DND-41 (cell line): ENCODE measurements at regions not wholly inside any gene's neighbourhood (a gene's known extent, or its start where the extent isn't known, plus 50 kb on each side); places are given as distances from the start of the nearest gene placed in this dataset.

Source experiments
- ATAC-seq: fragments of 200-7000 bp; cut with Tn5 transposase; 3 replicates; pipeline ENCODE4 v1.9.1; 2021; ENCODE audit warnings: low read depth; ENCODE audit not compliant: insufficient read depth
- DNase-seq: peaks from one replicate; pipeline ENCODE4 v3.0.0-alpha.2; 2020
- H2AFZ ChIP-seq: 2 replicates; pipeline ENCODE4 v1.6.0; 2012; ENCODE audit warnings: low read depth, low read length
- H3K27ac ChIP-seq: 2 replicates; pipeline ENCODE4 v1.5.1; 2012; ENCODE audit warnings: low read length, inconsistent platforms
- H3K27me3 ChIP-seq: fragments of 200-600 bp; sonication (generic); 2 replicates; pipeline ENCODE4 v1.6.0; 2012; ENCODE audit warnings: low read length, mild to moderate bottlenecking, inconsistent platforms; ENCODE audit not compliant: insufficient read depth, poor library complexity
- H3K36me3 ChIP-seq: 2 replicates; pipeline ENCODE4 v1.5.1; 2012; ENCODE audit warnings: low read length, inconsistent platforms; ENCODE audit not compliant: insufficient read depth
- H3K4me1 ChIP-seq: 2 replicates; pipeline ENCODE4 v1.5.1; 2012; ENCODE audit warnings: mild to moderate bottlenecking, low read length; ENCODE audit not compliant: insufficient read depth
- H3K4me2 ChIP-seq: 2 replicates; pipeline ENCODE4 v1.6.0; 2012; ENCODE audit warnings: mild to moderate bottlenecking, moderate library complexity, low read length, inconsistent platforms; ENCODE audit not compliant: insufficient read depth
- H3K4me3 ChIP-seq, 2 experiments: fragments of 200-600 bp in 1 of 2; shearing (Covaris generic) in 1 of 2; 2 replicates each; pipeline ENCODE4 v1.5.1; 2012 to 2016; ENCODE audit warnings: inconsistent platforms in 2 of 2, low read length in 2 of 2, mild to moderate bottlenecking in 2 of 2, low read depth in 1 of 2, moderate library complexity in 1 of 2
- H3K79me2 ChIP-seq: 2 replicates; pipeline ENCODE4 v1.6.0; 2012; ENCODE audit warnings: low read length, inconsistent platforms; ENCODE audit not compliant: insufficient read depth
- H3K9ac ChIP-seq: 2 replicates; pipeline ENCODE4 v1.6.0; 2012; ENCODE audit warnings: low read depth, mild to moderate bottlenecking, inconsistent platforms, low read length, moderate library complexity
- H3K9me3 ChIP-seq: 2 replicates; pipeline ENCODE4 v1.5.1; 2012; ENCODE audit warnings: low read length, moderate library complexity, mild to moderate bottlenecking, inconsistent platforms; ENCODE audit not compliant: insufficient read depth, severe bottlenecking
- H4K20me1 ChIP-seq: 2 replicates; pipeline ENCODE4 v1.6.0; 2012; ENCODE audit warnings: low read length; ENCODE audit not compliant: insufficient read depth
- EZH2 ChIP-seq: IDR thresholded peaks from 3 replicates; pipeline ENCODE4 v1.6.1; 2012; ENCODE audit warnings: borderline replicate concordance, low read depth, mild to moderate bottlenecking, moderate library complexity, low read length, inconsistent platforms; ENCODE audit not compliant: severe bottlenecking
- TF ChIP-seq, protein P1 (sequence below): IDR thresholded peaks from 2 replicates; pipeline ENCODE4 v1.5.1; 2012; ENCODE audit warnings: borderline replicate concordance, low read length, moderate library complexity, mild to moderate bottlenecking; ENCODE audit not compliant: poor library complexity, severe bottlenecking; ENCODE audit errors: extremely low read depth

DNA sequence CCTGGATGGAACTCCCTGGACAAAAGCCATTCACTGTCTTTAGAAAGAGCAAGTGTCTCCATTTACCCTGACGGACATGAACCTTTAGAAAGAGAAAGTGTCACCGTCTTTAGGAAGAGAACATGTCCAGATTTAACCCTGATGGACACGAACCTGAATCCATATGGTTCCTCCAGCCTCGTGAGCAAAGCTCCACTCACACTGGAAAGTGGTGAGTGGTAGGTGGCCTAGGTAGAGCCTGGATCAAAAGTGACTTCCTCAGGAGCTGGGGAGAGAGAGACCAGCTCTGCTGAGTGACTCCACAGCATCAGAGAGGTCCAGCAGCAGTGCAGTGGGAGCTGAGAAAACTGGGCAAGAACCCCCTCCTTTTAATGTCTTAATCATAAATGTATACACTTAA lies 59.8 kb upstream of the IRS2 start:
- no peaks in the 10 kb centered on the region for H3K36me3 ChIP-seq
- DNase-seq (no peak), ATAC-seq (no peak)
- no peak overlapping the region for H3K4me2 ChIP-seq
- H3K27ac ChIP-seq = no peak overlapping the region
- no peak overlapping the region for H2AFZ ChIP-seq
- peaks cover 9% of the 10 kb centered on the region for H3K4me1 ChIP-seq
- H3K9me3 ChIP-seq = no peaks in the 10 kb centered on the region
- no peak overlapping the region for H3K4me3 ChIP-seq
- H3K79me2 ChIP-seq = no peaks in the 10 kb centered on the region
- H3K27me3 ChIP-seq = no peaks in the 10 kb centered on the region
- H4K20me1 ChIP-seq = no peaks in the 10 kb centered on the region
- H3K9ac ChIP-seq = no peak overlapping the region
- TF ChIP-seq EZH2 = no peak

- Histone ChIP-seq H3K27me3 (no peaks in the 10 kb centered on the region), H3K4me2 (no peak overlapping the region), H3K9me3 (no peaks in the 10 kb centered on the region), H3K36me3 (no peaks in the 10 kb centered on the region), H2AFZ (no peak overlapping the region), H3K79me2 (no peaks in the 10 kb centered on the region), H3K27ac (no peak overlapping the region), H4K20me1 (no peaks in the 10 kb centered on the region), H3K4me3 (no peak overlapping the region), H3K9ac (no peak overlapping the region), H3K4me1 (peaks cover 19% of the 10 kb centered on the region)
- TF ChIP-seq EZH2 = no peak
- TF ChIP-seq, protein P1, sequence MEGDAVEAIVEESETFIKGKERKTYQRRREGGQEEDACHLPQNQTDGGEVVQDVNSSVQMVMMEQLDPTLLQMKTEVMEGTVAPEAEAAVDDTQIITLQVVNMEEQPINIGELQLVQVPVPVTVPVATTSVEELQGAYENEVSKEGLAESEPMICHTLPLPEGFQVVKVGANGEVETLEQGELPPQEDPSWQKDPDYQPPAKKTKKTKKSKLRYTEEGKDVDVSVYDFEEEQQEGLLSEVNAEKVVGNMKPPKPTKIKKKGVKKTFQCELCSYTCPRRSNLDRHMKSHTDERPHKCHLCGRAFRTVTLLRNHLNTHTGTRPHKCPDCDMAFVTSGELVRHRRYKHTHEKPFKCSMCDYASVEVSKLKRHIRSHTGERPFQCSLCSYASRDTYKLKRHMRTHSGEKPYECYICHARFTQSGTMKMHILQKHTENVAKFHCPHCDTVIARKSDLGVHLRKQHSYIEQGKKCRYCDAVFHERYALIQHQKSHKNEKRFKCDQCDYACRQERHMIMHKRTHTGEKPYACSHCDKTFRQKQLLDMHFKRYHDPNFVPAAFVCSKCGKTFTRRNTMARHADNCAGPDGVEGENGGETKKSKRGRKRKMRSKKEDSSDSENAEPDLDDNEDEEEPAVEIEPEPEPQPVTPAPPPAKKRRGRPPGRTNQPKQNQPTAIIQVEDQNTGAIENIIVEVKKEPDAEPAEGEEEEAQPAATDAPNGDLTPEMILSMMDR = no peak
- DNase-seq (no peak), ATAC-seq (no peak)
These were observed 58.0 kb upstream of the IRS2 start for GRCh38 chr13:109844396-109844795.

GRCh38 chr13:109843695-109844094 lies 57.3 kb upstream of the IRS2 start:
- H3K79me2 ChIP-seq = no peaks in the 10 kb centered on the region
- H3K9ac ChIP-seq = no peak overlapping the region
- H3K4me3 ChIP-seq = no peak overlapping the region
- H3K27me3 ChIP-seq = no peaks in the 10 kb centered on the region
- TF ChIP-seq, protein P1 = no peak
- TF ChIP-seq EZH2 = no peak
- ATAC-seq (no peak), DNase-seq (no peak)
- no peaks in the 10 kb centered on the region for H4K20me1 ChIP-seq
- no peak overlapping the region for H3K27ac ChIP-seq
- no peaks in the 10 kb centered on the region for H3K9me3 ChIP-seq
- no peak overlapping the region for H3K4me2 ChIP-seq
- H2AFZ ChIP-seq = no peak overlapping the region
- peaks cover 13% of the 10 kb centered on the region for H3K4me1 ChIP-seq
- no peaks in the 10 kb centered on the region for H3K36me3 ChIP-seq

DNA sequence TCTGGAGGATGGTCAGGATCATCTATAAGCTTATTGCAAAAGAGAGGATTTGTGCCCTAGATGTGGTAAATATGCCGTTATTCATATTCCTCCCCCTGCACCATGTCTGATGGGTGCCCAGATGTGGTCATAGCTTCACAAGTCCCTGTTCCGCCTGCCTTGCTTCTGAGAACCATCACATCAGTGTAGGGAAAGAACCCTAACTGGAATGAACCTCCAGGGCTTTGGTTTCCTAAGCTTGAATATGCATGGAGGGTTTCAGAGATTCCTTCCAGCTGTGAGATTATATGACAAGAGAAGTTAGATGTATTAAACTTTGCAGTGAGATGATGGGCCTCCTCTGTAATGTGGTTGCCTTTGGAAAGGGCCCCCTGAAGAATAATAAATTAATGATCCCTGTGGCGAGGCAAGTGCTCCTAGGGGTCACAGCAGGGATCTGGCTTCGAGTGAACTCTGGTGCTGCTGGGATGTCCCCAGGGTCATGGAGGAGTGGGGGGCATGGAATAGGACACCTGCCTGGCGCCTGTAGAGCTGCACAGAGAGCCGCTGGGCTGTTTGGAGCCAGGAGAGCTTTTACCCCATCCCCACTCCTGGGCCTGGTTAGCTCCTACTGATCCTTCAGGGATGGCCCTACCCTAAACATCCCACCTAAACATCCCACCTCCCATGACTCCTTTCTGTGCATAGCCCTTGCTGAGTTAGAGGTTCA lies 56.0 kb upstream of the IRS2 start:
- Histone ChIP-seq H3K4me3 (no peak overlapping the region), H3K36me3 (no peaks in the 10 kb centered on the region), H3K27me3 (no peaks in the 10 kb centered on the region), H4K20me1 (no peaks in the 10 kb centered on the region), H3K9ac (no peak overlapping the region), H3K4me2 (no peak overlapping the region), H2AFZ (no peak overlapping the region), H3K79me2 (no peaks in the 10 kb centered on the region), H3K27ac (no peak overlapping the region), H3K4me1 (peaks cover 14% of the 10 kb centered on the region), H3K9me3 (no peaks in the 10 kb centered on the region)
- no peak for DNase-seq
- no peak for ATAC-seq
- no peak for TF ChIP-seq EZH2
- TF ChIP-seq, protein P1 = no peak
